SK-N-SH treated with all-trans-retinoic acid at 6 μM for 48 hours (cell line): ENCODE measurements at regions not wholly inside any gene's neighbourhood (a gene's known extent, or its start where the extent isn't known, plus 50 kb on each side); places are given as distances from the start of the nearest gene placed in this dataset.

Experiments used
- ATAC-seq: fragments of 200-7000 bp; cut with Tn5 transposase; 3 replicates; pipeline ENCODE4 v1.9.1; 2020; ENCODE audit warnings: mild to moderate bottlenecking, moderate library complexity
- ARNTL ChIP-seq: fragments of 450-650 bp; formaldehyde crosslinking; IDR thresholded peaks from 2 replicates; pipeline ENCODE4 v1.5.0; 2020; ENCODE audit warnings: low read depth, mild to moderate bottlenecking, moderate library complexity, borderline replicate concordance
- BACH2 ChIP-seq: fragments of 250-450 bp; sonication (Bioruptor Pico); IDR thresholded peaks from 2 replicates; pipeline ENCODE4 v1.9.0; 2021; ENCODE audit warnings: mild to moderate bottlenecking, borderline replicate concordance
- CSDC2 ChIP-seq: fragments of 250-450 bp; sonication (Bioruptor Pico); IDR thresholded peaks from 2 replicates; pipeline ENCODE4 v1.5.0; 2020; ENCODE audit warnings: mild to moderate bottlenecking, moderate library complexity
- ESRRG ChIP-seq: fragments of 250-450 bp; sonication (Bioruptor Pico); IDR thresholded peaks from 2 replicates; pipeline ENCODE4 v1.6.1; 2021; ENCODE audit warnings: mild to moderate bottlenecking
- GLIS3 ChIP-seq: fragments of 250-450 bp; sonication (Bioruptor Pico); IDR thresholded peaks from 2 replicates; pipeline ENCODE4 v1.5.0; 2020; ENCODE audit warnings: mild to moderate bottlenecking, moderate library complexity
- ISL1 ChIP-seq: fragments of 250-450 bp; sonication (Bioruptor Pico); IDR thresholded peaks from 2 replicates; pipeline ENCODE4 v2.1.2; 2022; ENCODE audit warnings: mild to moderate bottlenecking, moderate library complexity
- OSR1 ChIP-seq: fragments of 250-450 bp; sonication (Bioruptor Pico); IDR thresholded peaks from 2 replicates; pipeline ENCODE4 v1.8.0; 2022; ENCODE audit warnings: moderate library complexity, mild to moderate bottlenecking, inconsistent platforms
- PATZ1 ChIP-seq: fragments of 250-450 bp; sonication (Bioruptor Pico); IDR thresholded peaks from 2 replicates; pipeline ENCODE4 v1.8.0; 2020; ENCODE audit warnings: mild to moderate bottlenecking, moderate library complexity, borderline replicate concordance
- PPARA ChIP-seq: fragments of 250-450 bp; sonication (Bioruptor Pico); IDR thresholded peaks from 2 replicates; pipeline ENCODE4 v1.5.0; 2020; ENCODE audit warnings: mild to moderate bottlenecking, borderline replicate concordance
- RARB ChIP-seq: fragments of 250-450 bp; sonication (Bioruptor Pico); IDR thresholded peaks from 2 replicates; pipeline ENCODE4 v1.8.0; 2021; ENCODE audit warnings: mild to moderate bottlenecking, moderate library complexity
- TCF4 ChIP-seq: fragments of 250-450 bp; sonication (Bioruptor Pico); IDR thresholded peaks from 2 replicates; pipeline ENCODE4 v1.8.0; 2021; ENCODE audit warnings: mild to moderate bottlenecking, moderate library complexity, borderline replicate concordance
- TSHZ2 ChIP-seq: fragments of 250-450 bp; sonication (Bioruptor Pico); IDR thresholded peaks from 2 replicates; pipeline ENCODE4 v1.5.0; 2020; ENCODE audit warnings: mild to moderate bottlenecking, moderate library complexity
- ZFP3 ChIP-seq: fragments of 250-450 bp; sonication (Bioruptor Pico); IDR thresholded peaks from 2 replicates; pipeline ENCODE4 v1.5.0; 2020; ENCODE audit warnings: mild to moderate bottlenecking, moderate library complexity
- ZFP30 ChIP-seq: fragments of 450-650 bp; formaldehyde crosslinking; IDR thresholded peaks from 2 replicates; pipeline ENCODE4 v1.5.0; 2022; ENCODE audit warnings: mild to moderate bottlenecking, moderate library complexity
- ZNF565 ChIP-seq: fragments of 450-650 bp; formaldehyde crosslinking; conservative IDR thresholded peaks from 2 replicates; pipeline ENCODE4 v1.5.0; 2020; ENCODE audit warnings: low read depth, mild to moderate bottlenecking, moderate library complexity
- ZNF8 ChIP-seq: fragments of 450-650 bp; formaldehyde crosslinking; IDR thresholded peaks from 2 replicates; pipeline ENCODE4 v1.5.0; 2020; ENCODE audit warnings: mild to moderate bottlenecking, moderate library complexity
- TF ChIP-seq, protein P1 (sequence below): fragments of 250-450 bp; sonication (Bioruptor Pico); IDR thresholded peaks from 2 replicates; pipeline ENCODE4 v1.5.1; 2021; ENCODE audit warnings: mild to moderate bottlenecking, moderate library complexity
- TF ChIP-seq, protein P2 (sequence below): fragments of 250-450 bp; sonication (Bioruptor Pico); IDR thresholded peaks from 2 replicates; pipeline ENCODE4 v1.8.0; 2021; ENCODE audit warnings: low read depth, mild to moderate bottlenecking, moderate library complexity, borderline replicate concordance
- TF ChIP-seq, protein P3 (sequence below): fragments of 250-450 bp; sonication (Bioruptor Pico); IDR thresholded peaks from 2 replicates; pipeline ENCODE4 v1.5.1; 2020; ENCODE audit warnings: low read depth, mild to moderate bottlenecking, moderate library complexity

DNA sequence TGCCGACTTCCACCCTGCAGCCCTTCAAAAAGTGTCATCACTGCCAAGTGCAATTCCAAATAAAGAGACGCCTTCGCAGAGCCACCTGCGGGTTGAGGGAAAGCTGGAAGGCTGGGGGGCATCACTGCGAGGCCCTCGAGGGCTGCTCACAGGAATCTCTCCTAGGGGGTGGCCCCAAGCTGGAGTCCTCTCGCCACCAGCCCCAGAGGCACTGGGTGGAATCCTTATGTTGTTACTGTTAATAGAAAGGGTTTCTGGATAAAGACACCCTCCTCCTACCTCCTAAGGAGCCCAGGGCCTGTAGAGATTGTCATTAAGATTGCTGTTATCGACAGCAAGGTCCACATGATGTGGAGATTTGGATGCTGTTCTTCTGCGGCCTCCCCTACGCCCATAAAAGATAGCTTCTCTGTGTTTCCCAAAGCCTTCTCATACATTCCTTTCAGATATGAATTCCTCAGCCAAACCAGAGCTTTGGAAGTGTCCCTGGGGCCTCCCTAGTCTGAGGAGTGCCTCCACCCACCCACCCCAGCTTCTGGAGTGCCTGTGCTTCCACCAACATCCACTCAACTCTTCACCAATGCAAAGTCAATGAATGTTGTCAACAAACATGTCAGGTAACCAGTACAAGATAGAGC lies 512.7 kb downstream of the SHQ1 start (continued):
- no peak for TF ChIP-seq TSHZ2 (CRISPR knock-in tag)
- TF ChIP-seq OSR1 = no peak
- no peak for TF ChIP-seq CSDC2 (CRISPR knock-in tag)
- TF ChIP-seq BACH2 = no peak
- no peak for TF ChIP-seq ISL1 (CRISPR knock-in tag)
- TF ChIP-seq ZNF565 (CRISPR knock-in tag) = no peak
- TF ChIP-seq PPARA (CRISPR knock-in tag) = no peak
- no peak for TF ChIP-seq ZFP3 (CRISPR knock-in tag)
- no peak for TF ChIP-seq TCF4
- TF ChIP-seq PATZ1 (CRISPR knock-in tag) = no peak
- no peak for TF ChIP-seq ARNTL (CRISPR knock-in tag)
- TF ChIP-seq ZFP30 = no peak
- TF ChIP-seq, all 23 proteins: peak for 0

- no peak for TF ChIP-seq OSR1
- peak; percentile 99 for TF ChIP-seq ZFP3 (CRISPR knock-in tag)
- TF ChIP-seq BACH2 = no peak
- TF ChIP-seq, protein P1, sequence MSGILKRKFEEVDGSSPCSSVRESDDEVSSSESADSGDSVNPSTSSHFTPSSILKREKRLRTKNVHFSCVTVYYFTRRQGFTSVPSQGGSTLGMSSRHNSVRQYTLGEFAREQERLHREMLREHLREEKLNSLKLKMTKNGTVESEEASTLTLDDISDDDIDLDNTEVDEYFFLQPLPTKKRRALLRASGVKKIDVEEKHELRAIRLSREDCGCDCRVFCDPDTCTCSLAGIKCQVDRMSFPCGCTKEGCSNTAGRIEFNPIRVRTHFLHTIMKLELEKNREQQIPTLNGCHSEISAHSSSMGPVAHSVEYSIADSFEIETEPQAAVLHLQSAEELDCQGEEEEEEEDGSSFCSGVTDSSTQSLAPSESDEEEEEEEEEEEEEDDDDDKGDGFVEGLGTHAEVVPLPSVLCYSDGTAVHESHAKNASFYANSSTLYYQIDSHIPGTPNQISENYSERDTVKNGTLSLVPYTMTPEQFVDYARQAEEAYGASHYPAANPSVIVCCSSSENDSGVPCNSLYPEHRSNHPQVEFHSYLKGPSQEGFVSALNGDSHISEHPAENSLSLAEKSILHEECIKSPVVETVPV (CRISPR knock-in tag) = no peak
- TF ChIP-seq ARNTL (CRISPR knock-in tag) = no peak
- ATAC-seq = no peak
Observed at GRCh38 chr3:72334681-72335457, 513.4 kb downstream of the SHQ1 start.

DNA sequence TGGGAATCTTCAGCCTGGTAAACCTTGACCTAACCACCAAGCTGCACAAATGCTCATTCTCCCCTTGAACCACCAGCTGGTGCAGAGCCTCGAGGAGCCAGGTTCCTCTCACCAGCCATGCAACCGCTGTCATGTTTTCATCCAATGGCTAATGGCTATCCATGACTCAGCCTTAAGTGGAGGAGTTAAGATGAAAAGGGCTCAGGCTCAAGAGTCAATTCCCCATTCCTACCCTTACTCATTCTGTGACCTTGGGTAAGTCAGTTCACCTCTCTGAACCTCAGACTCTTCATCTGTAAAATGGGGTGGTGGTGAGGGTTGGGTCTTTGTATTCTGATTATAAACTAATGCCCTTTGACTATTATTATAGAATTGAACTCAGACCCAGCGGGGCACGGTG lies 515.6 kb downstream of the SHQ1 start:
- no peak for ATAC-seq
- TF ChIP-seq ZNF8 (CRISPR knock-in tag) = no peak
- no peak for TF ChIP-seq TCF4
- TF ChIP-seq, protein P2, sequence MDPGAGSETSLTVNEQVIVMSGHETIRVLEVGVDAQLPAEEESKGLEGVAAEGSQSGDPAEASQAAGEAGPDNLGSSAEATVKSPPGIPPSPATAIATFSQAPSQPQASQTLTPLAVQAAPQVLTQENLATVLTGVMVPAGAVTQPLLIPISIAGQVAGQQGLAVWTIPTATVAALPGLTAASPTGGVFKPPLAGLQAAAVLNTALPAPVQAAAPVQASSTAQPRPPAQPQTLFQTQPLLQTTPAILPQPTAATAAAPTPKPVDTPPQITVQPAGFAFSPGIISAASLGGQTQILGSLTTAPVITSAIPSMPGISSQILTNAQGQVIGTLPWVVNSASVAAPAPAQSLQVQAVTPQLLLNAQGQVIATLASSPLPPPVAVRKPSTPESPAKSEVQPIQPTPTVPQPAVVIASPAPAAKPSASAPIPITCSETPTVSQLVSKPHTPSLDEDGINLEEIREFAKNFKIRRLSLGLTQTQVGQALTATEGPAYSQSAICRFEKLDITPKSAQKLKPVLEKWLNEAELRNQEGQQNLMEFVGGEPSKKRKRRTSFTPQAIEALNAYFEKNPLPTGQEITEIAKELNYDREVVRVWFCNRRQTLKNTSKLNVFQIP (CRISPR knock-in tag) = no peak
- TF ChIP-seq ESRRG (CRISPR knock-in tag) = no peak
- no peak for TF ChIP-seq GLIS3 (CRISPR knock-in tag)
- no peak for TF ChIP-seq PATZ1 (CRISPR knock-in tag)
- TF ChIP-seq, protein P3, sequence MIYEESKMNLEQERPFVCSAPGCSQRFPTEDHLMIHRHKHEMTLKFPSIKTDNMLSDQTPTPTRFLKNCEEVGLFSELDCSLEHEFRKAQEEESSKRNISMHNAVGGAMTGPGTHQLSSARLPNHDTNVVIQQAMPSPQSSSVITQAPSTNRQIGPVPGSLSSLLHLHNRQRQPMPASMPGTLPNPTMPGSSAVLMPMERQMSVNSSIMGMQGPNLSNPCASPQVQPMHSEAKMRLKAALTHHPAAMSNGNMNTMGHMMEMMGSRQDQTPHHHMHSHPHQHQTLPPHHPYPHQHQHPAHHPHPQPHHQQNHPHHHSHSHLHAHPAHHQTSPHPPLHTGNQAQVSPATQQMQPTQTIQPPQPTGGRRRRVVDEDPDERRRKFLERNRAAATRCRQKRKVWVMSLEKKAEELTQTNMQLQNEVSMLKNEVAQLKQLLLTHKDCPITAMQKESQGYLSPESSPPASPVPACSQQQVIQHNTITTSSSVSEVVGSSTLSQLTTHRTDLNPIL (CRISPR knock-in tag) = no peak
- no peak for TF ChIP-seq RARB (CRISPR knock-in tag)
- no peak for TF ChIP-seq ARNTL (CRISPR knock-in tag)
- TF ChIP-seq ZNF565 (CRISPR knock-in tag) = no peak
- TF ChIP-seq BACH2 = no peak
- TF ChIP-seq, protein P1 (CRISPR knock-in tag) = no peak
- no peak for TF ChIP-seq PPARA (CRISPR knock-in tag)
